CD4-positive, alpha-beta T cell treated with Interferon alpha-2 for 1 hour (primary cell): ENCODE measurements at regions not wholly inside any gene's neighbourhood (a gene's known extent, or its start where the extent isn't known, plus 50 kb on each side); places are given as distances from the start of the nearest gene placed in this dataset.
A peak's percentile ranks its signal among the peaks of the same experiment; 100 is the strongest.
"Not testable (repeated sequence)": the region's sequence is repeated elsewhere in the genome, so short reads cannot be mapped to it uniquely, and the experiment has no call there.

Experiments
- DNase-seq, 2 donors: peaks; one replicate each; pipeline ENCODE4 v3.0.0-alpha.2; 2020 to 2022

- DNase-seq: no peak
These were observed 210.2 kb downstream of the ARPP21 start for GRCh38 chr3:35849496-35849895.

GRCh38 chr3:35849963-35850362 is 210.6 kb downstream of the ARPP21 start:
- DNase-seq: no peak

GRCh38 chr3:35857004-35857403 is 217.7 kb downstream of the ARPP21 start:
- no peak for DNase-seq

- no peak for DNase-seq
These were observed 222.7 kb downstream of the ARPP21 start for GRCh38 chr3:35862057-35862456.

GRCh38 chr3:35864871-35865270 is 225.5 kb downstream of the ARPP21 start:
- DNase-seq: no peak

DNA sequence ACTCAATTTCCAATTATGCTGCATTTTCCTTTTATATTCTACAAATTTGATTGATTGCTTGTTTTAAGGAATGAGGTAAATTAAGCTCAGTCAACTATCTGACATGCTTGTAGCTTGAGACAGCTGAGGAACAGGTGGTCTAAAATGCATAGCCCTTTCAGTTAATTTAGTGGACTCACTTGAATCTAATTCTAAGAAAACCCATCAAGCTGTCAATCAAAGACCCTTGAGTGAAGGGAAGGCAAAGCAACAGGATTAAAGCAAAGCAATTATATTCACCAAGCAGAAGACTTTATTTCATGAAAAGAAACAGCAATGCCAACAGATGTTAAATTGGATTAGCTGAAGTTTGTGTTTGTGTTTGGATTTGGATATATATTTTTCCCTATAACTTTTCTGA is 228.5 kb downstream of the ARPP21 start:
- DNase-seq: no peak

DNA sequence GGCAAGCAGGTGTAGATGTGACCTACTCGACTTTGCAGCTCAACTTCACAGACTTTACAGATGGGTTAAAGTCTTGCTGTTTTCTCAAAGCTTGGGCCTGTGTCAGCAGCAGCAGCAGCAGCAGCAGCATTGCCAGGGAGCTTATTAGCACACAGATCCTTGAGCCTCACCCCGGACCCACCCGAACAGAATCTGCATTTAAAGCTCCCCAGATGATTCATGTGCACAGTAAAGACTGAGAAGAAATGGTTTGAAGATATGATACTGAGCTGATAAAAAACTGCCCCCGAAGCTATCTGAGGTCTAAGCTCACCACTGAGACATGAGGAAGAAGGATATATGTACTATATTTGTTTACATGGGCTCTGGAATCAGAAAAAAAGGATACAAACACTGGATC is 231.7 kb downstream of the ARPP21 start:
- no peak for DNase-seq

GRCh38 chr3:35883929-35884328 is 244.6 kb downstream of the ARPP21 start:
- no peak for DNase-seq

GRCh38 chr3:35894735-35895134 is 255.4 kb downstream of the ARPP21 start:
- no peak for DNase-seq

DNA sequence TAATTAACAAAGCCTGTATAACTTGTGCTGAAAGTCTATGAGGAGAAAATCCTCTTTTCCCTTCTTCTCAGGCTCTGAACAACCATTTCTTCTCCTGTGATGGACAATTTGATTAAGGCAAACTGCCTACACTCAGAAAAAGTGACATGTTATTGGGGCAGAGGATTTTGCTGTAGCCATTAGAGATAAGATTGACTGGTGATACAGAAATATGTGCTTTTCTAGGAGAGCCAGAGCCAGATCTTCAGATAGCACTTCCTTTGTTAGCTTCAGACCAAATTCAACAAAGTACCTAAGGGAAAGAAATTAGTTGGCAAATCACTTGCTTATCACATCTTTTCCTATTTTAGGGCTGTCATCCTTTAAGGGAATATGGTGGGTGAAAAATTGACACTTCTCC is 259.9 kb downstream of the ARPP21 start:
- DNase-seq: no peak

DNA sequence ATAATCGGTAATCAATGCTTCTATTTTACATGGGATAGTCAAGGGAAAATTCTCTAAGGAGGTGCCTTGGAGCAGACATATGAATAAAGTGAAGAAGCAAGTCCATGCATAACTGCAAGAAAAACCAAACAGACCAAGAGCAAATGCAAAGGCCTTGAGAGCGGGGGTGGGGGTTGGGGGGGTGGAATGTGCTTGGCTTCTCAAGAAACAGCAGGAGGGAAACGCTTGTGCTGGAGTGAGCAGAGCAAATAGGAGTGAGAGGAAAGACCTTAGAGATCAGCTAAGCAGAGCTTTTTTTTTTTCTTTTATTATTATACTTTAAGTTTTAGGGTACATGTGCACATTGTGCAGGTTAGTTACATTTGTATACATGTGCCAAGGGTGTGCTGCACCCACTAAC is 260.8 kb downstream of the ARPP21 start:
- DNase-seq: no peak

DNA sequence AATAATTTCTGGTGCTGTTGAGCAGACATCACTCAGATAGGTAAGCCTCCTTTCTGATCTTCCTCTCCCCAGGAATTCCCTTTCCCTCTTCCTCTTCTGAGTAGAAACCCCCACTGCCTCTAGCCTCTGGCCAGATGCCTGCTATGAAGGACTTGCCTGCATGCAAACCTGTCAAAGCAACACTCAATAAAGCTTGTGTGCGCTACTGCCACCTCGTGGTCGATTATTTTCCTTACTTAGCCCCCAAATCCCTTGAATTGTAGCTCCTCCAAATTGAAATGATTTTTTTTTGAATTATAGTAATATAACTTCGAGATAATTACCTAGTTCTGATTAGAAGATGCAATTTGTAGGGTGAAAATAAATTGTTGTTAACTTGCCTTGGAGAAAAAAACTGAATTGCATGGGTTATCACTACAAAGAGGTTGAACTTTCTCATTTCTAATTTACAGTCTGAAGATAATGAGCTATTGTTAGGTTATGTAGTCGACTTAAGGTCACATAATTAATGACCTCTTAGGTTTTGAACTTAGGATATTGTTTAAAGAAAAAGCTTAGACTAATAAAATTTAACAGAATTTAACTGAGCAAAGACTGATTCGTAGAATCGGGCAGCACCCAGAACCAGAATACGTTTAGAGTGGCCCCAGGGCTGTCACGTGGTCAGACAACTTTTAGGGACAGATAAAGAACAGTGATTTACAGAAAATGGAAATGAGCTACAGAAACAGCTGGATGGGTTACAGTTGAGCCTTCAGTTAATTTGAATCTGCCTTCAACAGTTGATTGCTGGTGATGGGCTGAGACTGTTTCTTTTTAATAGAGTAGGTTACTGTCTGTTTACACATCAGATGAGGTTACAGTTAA is 269.3 kb downstream of the ARPP21 start:
- peak; percentile 6 to 21 for DNase-seq

- no peak for DNase-seq
These were observed 279.8 kb downstream of the ARPP21 start for GRCh38 chr3:35919160-35919559.

DNA sequence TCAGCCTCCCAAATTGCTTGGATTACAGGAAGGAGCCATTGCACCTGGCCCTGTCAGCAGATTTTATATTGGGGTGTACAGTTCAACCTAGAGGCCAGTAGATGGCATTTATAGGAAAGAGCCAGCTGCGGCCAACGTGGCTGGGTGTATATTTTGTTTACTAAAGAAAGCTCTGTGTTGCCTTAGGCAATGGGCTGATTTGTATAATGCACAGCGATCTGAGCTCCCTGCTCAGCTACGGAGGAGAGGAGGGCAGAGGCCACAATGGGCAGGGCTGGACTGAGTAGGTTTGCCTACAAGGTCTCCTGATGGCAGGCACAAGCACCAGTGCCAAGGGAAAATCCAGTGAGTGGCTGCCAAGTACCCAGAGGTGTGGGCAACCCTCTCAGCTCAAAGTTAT is 282.4 kb downstream of the ARPP21 start:
- DNase-seq: no peak

DNA sequence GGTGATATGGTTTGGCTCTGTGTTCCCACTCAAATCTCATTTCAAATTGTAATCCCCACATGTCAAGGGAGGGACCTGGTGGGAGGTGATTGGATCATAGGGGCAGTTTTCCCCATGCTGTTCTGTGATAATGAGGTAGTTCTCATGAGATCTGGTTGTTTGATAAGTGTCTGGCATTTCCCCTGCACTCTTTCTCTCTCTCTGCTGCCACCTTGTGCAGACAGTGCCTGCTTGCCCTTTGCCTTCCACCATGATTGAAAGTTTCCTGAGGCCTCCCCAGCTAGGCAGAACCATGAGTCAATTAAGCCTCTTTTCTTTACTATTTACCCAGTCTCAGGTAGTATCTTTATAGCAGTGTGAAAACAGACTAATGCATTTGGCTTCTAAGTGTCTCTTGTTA is 284.7 kb downstream of the ARPP21 start:
- not testable (repeated sequence) for DNase-seq

- no peak for DNase-seq
These were observed 288.1 kb downstream of the ARPP21 start for GRCh38 chr3:35927441-35927840.

- no peak for DNase-seq
These were observed 289.8 kb downstream of the ARPP21 start for GRCh38 chr3:35929158-35929557.

DNA sequence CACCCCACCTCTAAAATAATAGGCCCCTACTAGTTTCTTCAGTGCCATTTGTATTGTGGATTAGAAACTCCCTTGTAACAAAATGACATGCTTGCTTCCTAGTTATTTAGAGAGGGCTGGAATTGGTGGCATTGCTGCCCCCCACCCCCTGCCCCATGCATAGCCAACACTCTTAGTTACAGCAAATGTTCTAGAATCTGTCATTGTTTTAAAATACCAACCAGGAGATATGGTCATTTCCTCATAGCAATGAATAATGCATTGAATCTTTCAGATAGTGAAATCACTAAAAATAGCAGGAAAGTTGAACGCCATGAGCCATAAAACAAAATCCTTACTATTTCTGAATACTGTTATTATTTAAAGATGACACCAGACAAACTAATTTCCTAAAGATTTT is 292.5 kb downstream of the ARPP21 start:
- no peak for DNase-seq

- no peak for DNase-seq
These were observed 293.7 kb downstream of the ARPP21 start for GRCh38 chr3:35932995-35933394.

DNA sequence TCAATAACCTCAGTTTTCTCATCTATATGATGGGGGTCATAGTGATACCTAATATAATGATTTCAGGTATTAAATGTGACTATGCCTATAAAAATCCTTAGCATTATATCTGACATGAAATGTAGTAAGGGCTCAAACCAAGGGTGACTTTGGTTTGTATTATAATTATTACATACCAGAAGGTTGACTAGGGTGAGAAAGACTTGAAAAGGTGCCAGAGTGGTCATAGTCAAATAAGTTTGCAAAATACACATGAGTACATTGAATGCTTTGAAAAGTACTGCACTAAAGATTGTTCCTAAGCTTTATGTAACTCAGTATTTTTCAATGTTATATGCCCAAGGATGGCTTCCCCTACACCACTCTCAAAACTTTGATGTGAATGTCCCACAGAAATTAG is 297.2 kb downstream of the ARPP21 start:
- DNase-seq: no peak

- no peak for DNase-seq
These were observed 305.8 kb downstream of the ARPP21 start for GRCh38 chr3:35944926-35945710.

DNA sequence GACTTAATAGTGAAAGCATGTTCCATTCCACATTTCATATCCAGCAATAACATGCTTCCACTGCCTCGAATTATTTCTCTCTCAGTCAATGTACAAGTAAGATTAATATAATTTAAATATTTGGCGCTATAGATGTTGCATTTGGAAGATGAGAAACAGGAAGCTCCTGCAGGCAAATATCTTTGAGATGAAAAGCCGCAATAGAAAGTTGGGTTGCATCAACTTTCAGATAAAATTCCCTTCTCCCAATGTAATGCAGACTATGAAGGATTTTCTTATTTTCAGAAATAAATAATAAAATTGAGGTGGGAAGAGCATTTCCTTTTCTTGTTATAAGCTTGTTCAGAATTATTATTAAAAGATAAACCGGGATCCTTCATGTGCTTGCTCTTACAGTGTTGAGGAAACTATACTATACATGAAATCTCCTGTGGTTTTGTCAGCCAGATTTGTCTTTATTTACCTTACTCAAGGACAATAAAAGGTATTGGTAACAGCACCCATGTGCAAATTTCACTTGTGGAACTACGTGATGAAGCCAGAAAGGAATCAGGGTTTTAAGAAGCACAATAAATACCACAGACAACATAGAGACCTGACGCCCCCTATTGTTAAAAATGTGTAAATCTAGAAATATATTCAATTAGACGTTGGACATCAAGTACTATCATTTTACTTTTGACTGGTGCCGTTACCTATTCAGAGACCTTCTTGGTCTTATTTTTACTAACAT is 307.0 kb downstream of the ARPP21 start:
- DNase-seq: no peak

DNA sequence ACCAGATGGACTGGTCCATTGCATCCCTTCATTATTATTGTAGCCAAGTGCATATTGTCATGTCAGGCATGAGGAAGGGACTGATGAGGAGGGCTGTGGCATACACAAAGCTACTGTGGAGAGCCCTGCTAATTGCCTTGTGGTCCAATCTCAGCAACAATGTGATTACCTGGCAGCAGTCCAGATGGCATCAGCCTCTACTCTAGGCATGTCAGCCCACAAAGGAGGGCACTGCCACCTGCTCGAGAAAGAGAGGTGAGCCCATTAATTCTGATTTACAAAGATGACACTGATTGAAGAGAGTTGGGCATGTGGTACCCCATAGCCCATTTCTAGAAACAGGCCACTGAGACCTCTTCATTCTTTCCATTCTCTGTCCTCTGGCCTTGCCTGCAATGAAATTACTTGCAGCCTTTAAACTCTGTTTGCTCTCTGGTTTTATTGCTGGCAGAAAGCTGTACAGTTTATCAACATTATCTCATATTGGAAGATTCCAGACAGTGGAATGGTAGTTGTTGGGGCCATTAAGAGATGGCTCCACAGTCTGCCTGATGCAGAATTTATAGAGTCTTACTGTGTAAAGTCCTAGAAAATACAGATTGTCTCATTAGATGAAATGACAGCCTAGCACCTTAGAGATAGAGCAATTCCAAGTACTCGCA is 307.7 kb downstream of the ARPP21 start:
- no peak for DNase-seq
